Lung (tissue), 11 donors: ENCODE measurements at regions not wholly inside any gene's neighbourhood (a gene's known extent, or its start where the extent isn't known, plus 50 kb on each side); places are given as distances from the start of the nearest gene placed in this dataset.
A peak's percentile ranks its signal among the peaks of the same experiment; 100 is the strongest.
"Not testable (repeated sequence)": the region's sequence is repeated elsewhere in the genome, so short reads cannot be mapped to it uniquely, and the experiment has no call there.

Source experiments
- ATAC-seq: fragments of 200-7000 bp; cut with Tn5 transposase; one replicate; pipeline ENCODE4 v1.9.1; 2020; ENCODE audit warnings: moderate number of reproducible peaks; ENCODE audit not compliant: insufficient read depth, low FRiP score
- DNase-seq, 3 donors: peaks; one replicate each; pipeline ENCODE4 v3.0.0-alpha.2; 2013 to 2017
- H3K27ac ChIP-seq, 2 donors: one replicate each; pipeline ENCODE4 v1.5.1; 2013; ENCODE audit warnings: mild to moderate bottlenecking in 2 of 2, moderate library complexity in 2 of 2, control low read depth in 1 of 2, inconsistent platforms in 1 of 2, low read depth in 1 of 2, low read length in 1 of 2
- H3K27me3 ChIP-seq, 3 donors: one replicate each; pipeline ENCODE4 v1.5.1; 2013; ENCODE audit warnings: low read length in 2 of 3; ENCODE audit not compliant: control insufficient read depth in 3 of 3, insufficient read depth in 3 of 3
- H3K36me3 ChIP-seq, 4 donors: one replicate each; pipeline ENCODE4 v1.5.1; 2013; ENCODE audit warnings: low read length in 4 of 4, mild to moderate bottlenecking in 1 of 4, moderate library complexity in 1 of 4; ENCODE audit not compliant: control insufficient read depth in 4 of 4, insufficient read depth in 4 of 4
- H3K4me1 ChIP-seq, 5 donors: one replicate each; pipeline ENCODE4 v1.5.1; 2013; ENCODE audit warnings: low read length in 5 of 5, mild to moderate bottlenecking in 2 of 5, moderate library complexity in 1 of 5; ENCODE audit not compliant: control insufficient read depth in 5 of 5, insufficient read depth in 5 of 5
- H3K4me3 ChIP-seq: one replicate; pipeline ENCODE4 v1.5.1; 2013; ENCODE audit warnings: mild to moderate bottlenecking, control low read depth, moderate library complexity
- H3K9ac ChIP-seq, 2 donors: one replicate each; pipeline ENCODE4 v1.5.1; 2013; ENCODE audit warnings: low read length in 2 of 2, control low read depth in 1 of 2; ENCODE audit not compliant: insufficient read depth in 1 of 2
- H3K9me3 ChIP-seq, 4 donors: one replicate each; pipeline ENCODE4 v1.5.1; 2013; ENCODE audit warnings: low read length in 3 of 4, mild to moderate bottlenecking in 1 of 4, moderate library complexity in 1 of 4; ENCODE audit not compliant: control insufficient read depth in 4 of 4, insufficient read depth in 3 of 4
- WGBS, 2 donors: extraction: QIAGEN DNeasy Blood & Tissue Kit; methylation state at CpG; one replicate each; pipeline ENCODE4 v1.1.7; 2013; 5-methylcytosine and 5-hydroxymethylcytosine counted together
- TF ChIP-seq, protein P1 (sequence below): IDR thresholded peaks from 2 replicates; pipeline ENCODE4 v1.5.1; 2012; ENCODE audit warnings: mild to moderate bottlenecking; ENCODE audit errors: control extremely low read depth, extremely low read depth
- donor health status: control.
- donor health status: control.
- donor health status: Bipolar disorder and iron deficiency.
- donor health status: healthy.
- donor health status: DM: yes; HTN: yes; CAD: no.

DNA sequence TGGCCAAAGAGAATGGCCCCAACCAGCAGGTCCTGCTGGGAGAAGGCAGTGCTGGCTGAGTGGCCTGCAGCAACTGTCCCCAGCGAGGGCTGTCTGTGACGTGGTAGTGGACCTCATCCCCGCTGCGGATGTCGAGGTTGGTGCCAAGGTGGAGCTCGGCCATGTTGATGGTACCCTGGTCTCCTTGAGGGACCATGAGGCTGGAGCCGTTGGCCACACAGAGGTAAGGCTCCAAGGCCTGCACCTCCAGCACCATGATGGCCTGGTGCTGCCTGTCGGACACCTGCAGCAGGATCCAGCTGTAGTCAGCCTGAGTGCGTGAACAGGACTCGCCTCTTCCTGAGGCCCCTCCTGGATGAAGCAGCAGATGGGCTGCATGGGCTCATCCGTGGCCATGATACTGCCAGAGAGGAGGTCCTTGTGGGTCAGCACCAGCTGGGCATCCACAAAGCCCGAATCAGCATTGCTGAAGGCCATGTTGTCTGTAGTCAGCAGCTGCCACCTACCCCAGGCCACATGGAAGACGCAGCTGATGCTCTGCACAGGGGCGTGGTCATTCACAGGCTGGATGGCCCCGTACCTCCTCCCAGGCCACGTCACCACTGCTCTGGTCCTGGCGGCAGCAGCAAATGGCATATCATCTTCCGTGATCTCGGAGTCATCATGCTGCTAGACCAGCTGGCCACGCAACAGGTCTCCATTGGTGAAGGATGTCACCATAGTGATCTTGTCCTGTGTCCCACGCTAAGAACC lies 167.5 kb downstream of the GOLGA6L4 start:
- TF ChIP-seq, protein P1, sequence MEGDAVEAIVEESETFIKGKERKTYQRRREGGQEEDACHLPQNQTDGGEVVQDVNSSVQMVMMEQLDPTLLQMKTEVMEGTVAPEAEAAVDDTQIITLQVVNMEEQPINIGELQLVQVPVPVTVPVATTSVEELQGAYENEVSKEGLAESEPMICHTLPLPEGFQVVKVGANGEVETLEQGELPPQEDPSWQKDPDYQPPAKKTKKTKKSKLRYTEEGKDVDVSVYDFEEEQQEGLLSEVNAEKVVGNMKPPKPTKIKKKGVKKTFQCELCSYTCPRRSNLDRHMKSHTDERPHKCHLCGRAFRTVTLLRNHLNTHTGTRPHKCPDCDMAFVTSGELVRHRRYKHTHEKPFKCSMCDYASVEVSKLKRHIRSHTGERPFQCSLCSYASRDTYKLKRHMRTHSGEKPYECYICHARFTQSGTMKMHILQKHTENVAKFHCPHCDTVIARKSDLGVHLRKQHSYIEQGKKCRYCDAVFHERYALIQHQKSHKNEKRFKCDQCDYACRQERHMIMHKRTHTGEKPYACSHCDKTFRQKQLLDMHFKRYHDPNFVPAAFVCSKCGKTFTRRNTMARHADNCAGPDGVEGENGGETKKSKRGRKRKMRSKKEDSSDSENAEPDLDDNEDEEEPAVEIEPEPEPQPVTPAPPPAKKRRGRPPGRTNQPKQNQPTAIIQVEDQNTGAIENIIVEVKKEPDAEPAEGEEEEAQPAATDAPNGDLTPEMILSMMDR: no peak
- no peak for DNase-seq
- Histone ChIP-seq H3K36me3 (peaks cover 0 to 6% (median 0%) of the 10 kb centered on the region in 4 donors), H3K9me3 (peaks cover 0 to 11% (median 0%) of the 10 kb centered on the region in 4 donors), H3K27me3 (no peaks in the 10 kb centered on the region), H3K4me3 (no peak overlapping the region), H3K4me1 (peaks cover 0 to 2% (median 0%) of the 10 kb centered on the region in 5 donors), H3K9ac (no peak overlapping the region), H3K27ac (no peak overlapping the region)
- 90 to 91% methylated on average over 21 of the region's 21 CpGs for WGBS, 2 donors
- ATAC-seq: no peak

DNA sequence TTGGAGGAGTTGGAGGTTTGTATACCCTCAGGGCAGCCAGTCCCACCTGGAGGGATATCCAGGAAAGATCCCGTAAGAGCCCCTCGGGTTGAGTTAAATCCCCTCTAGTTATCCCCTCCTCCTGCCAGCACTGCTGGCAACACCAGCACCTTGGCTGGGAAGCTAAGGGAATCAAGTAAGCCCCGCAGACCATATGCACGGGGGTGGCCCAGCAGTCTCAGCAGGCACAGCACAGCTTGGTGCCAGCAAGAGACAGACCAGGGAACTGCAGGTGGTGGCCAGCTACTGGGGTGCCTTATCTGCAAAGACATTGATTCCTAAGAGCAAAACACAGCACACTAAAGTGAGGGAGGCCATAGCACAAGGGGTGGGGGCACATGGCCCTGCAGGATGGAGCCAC lies 173.8 kb downstream of the GOLGA6L4 start:
- not testable (repeated sequence) for DNase-seq, H3K36me3 ChIP-seq, H3K27me3 ChIP-seq, H3K4me1 ChIP-seq, ATAC-seq, H3K4me3 ChIP-seq, H3K27ac ChIP-seq, H3K9ac ChIP-seq, H3K9me3 ChIP-seq
- WGBS, 2 donors: 89 to 100% methylated on average over 2 of the region's 4 CpGs

DNA sequence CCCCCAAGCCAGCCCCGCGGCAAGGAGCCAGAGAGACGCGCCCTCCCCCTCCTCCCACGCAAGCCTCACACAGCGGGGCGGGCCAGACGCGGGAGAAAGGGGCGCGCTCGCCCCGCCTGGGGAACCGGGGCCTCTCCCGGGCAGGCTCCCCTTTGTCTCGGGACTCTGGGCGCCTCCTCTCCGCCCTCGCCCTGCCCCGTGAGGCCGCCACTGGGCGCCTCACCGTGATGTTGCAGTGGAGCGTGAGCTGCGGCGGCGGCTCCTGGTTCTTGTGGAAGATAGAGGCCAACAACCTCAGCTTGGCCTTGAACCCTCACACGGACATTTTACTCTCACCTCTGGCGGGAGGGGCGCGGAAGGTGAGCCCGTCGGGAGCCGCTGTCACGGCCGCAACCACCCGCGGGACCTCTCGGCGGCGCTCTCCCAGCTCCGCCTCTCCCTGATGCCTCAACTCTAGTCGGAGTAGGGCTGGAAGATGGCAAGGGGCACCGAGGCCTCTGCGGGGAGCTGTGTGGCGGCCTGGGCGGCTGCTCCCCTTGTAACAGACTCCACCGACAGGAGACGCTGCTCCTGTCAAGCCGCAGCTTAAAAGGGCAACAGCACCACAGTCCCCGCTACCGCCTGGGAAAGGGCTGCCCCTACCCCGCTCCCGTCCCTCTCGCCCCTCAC lies 179.2 kb upstream of the ZSCAN2 start:
- H3K27me3 ChIP-seq, H3K4me3 ChIP-seq, ATAC-seq, DNase-seq, H3K9me3 ChIP-seq, H3K36me3 ChIP-seq, H3K9ac ChIP-seq, H3K4me1 ChIP-seq: not testable (repeated sequence)
- H3K27ac ChIP-seq: peak overlapping the region in 1 of 2 donors; percentile 79
- WGBS, 2 donors: 0 to 1% methylated on average over 5 to 16 of the region's 55 CpGs

DNA sequence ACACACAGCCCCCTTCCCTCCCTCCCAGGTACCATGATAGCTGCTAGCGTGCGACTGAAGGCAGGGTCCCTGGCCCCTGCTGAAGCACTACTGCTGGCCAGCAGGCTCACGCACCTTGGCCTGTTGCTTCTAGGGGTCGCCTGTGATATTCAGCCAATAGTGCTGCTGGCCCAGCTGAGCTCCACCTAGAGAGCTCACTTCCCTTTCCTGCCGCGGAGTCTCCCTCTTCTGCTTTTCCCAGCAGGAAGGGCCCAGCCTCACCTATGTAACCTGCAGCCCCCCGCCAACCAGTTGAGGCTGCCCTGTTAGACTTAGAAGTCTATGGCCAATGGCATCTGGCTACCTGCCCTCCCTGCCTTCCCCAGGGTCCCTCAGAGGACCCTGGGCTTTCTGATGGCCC lies 175.5 kb upstream of the ZSCAN2 start:
- not testable (repeated sequence) for H3K4me3 ChIP-seq, H3K4me1 ChIP-seq, ATAC-seq, H3K9me3 ChIP-seq, DNase-seq, H3K27me3 ChIP-seq, H3K27ac ChIP-seq, H3K36me3 ChIP-seq, H3K9ac ChIP-seq
- 84 to 87% methylated on average over 3 to 5 of the region's 7 CpGs for WGBS, 2 donors

DNA sequence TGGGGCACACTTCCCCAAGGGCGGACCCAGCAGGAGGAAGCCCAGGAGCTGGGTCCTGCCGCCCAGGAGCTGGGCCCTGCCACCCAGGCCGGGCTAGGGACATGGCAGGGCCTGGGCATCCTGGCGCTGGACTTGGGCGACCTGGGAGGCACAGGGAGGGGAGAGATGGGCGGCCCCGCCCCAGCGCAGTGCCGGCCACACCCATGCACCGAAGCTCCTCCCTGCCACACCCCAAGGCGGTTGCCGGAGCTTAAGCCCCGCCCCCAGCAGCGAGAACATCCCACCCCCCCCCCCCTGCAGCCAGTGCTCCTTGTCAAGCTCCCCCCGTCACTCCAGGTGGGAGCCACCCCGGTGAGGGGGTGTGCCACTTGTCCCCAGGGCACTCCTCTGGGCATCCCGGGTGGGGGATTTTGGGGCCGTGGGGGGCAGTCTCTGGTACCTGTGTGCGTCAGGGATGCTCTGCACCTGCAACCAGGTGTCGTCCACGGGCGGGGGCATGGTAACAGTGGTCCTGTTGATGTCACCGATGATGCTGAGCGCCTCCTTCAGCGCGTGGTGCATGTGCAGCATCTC lies 127.4 kb upstream of the ZSCAN2 start:
- H3K4me1 ChIP-seq, H3K9ac ChIP-seq, H3K27me3 ChIP-seq, H3K27ac ChIP-seq, H3K36me3 ChIP-seq, ATAC-seq, H3K9me3 ChIP-seq, H3K4me3 ChIP-seq, DNase-seq: not testable (repeated sequence)
- WGBS, 2 donors: no CpG with 5 or more reads among the region's 26 CpGs

DNA sequence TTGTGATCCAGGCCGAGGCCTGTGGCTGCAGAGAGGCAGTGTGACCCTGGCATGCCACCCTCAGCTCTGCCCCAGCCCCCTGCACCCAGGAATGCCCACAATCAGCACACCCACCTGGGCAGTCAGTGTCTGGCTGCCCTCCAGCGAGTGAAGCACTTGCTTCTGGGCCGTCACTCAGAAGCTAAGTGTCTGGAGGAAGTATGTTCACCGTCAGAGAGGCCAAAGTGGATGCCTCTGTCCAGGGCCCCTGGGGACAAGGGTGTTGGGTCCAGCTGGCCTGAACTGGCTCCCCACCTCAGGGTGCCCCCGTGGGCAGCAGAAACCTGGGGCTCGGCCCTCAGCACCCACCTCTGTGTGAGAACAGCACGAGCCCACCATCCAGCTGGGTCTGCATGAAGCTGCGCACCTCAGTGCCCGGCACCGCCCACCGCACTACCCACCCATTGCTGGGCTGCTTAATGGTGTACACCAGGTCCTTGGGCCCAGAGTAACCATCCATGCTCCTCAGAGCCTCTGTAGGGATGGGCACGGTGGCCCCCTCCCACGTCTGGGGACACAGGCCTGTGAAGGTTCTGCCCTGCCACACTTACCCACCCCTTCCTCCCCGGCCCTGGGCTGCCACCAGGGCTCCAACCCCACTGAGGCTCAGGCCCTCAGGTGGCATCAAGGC lies 124.3 kb upstream of the ZSCAN2 start:
- H3K9ac ChIP-seq, H3K36me3 ChIP-seq, H3K4me1 ChIP-seq, H3K27ac ChIP-seq, H3K9me3 ChIP-seq, H3K27me3 ChIP-seq, DNase-seq, H3K4me3 ChIP-seq: not testable (repeated sequence)
- peak; percentile 64 for ATAC-seq
- no CpG with 5 or more reads among the region's 14 CpGs for WGBS, 2 donors

DNA sequence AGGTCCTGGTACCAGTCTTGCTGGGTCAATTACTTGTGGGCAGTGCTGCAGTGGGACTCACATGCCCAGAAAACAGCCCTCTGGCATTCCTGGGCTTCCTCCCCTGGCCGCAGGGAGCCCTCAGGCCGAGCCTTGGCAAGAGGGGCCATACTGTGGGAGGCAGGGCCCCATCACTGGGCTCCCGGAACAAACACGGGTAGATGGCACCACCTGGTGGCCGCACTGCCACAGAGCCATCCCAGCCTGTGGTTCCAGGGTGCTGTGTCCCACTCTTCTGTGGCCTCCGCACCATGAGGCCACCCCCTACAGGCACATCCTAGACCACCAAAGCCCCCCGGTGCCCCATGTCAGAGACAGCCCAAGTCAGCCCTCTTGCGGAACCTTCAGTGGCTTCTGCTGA lies 123.3 kb upstream of the ZSCAN2 start:
- H3K4me1 ChIP-seq, H3K9ac ChIP-seq, H3K27me3 ChIP-seq, H3K27ac ChIP-seq, H3K36me3 ChIP-seq, H3K4me3 ChIP-seq, DNase-seq, H3K9me3 ChIP-seq: not testable (repeated sequence)
- no CpG with 5 or more reads among the region's 8 CpGs for WGBS, 2 donors
- ATAC-seq: peak; percentile 85
